ENCODE measurements at regions not wholly inside any gene's neighbourhood (a gene's known extent, or its start where the extent isn't known, plus 50 kb on each side); places are given as distances from the start of the nearest gene placed in this dataset.
"Not testable (repeated sequence)": the region's sequence is repeated elsewhere in the genome, so short reads cannot be mapped to it uniquely, and the experiment has no call there.

DNA sequence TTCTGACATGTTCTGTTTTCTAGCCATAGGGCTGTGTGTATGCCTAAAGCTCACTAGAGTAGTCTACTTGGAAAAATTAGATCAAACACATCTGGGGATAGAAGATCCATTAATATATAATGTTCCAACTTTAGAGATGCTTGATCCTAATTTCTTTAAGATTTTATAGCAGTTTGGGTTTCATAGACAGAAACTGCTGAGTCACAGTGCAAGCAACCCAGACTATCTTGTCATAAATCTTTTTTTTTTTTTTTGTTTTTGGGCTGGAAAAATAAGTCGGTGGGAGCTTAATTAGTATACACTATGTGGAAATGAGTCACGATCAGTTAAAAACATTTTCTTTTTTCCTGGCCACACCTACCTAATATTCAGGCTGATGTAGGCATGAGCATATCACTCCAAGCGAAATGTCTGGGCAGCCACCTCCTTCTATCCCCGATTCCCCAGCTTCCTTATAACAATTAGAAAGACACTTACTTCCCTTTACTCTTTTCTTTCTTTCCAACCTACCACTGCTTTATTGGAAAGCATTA lies 58.2 kb upstream of the CASK start:
- TF ChIP-seq CTCF (IDR thresholded peaks at IDR 0.05; ENCODE audit: partially characterized antibody, unreplicated experiment) = no peak
- no peaks in the 10 kb centered on the region for H3K9me3 Mint-ChIP-seq (ENCODE audit: unreplicated experiment)
- no peak overlapping the region for H3K27ac Mint-ChIP-seq (ENCODE audit: unreplicated experiment)
- no peaks in the 10 kb centered on the region for H3K27me3 Mint-ChIP-seq (ENCODE audit: unreplicated experiment)
- DNase-seq = no peak
- no peaks in the 10 kb centered on the region for H3K4me1 Mint-ChIP-seq (ENCODE audit: low read depth, unreplicated experiment)
- H3K4me3 Mint-ChIP-seq (ENCODE audit: unreplicated experiment) = no peak overlapping the region
- no peaks in the 10 kb centered on the region for H3K36me3 Mint-ChIP-seq (ENCODE audit: unreplicated experiment)

- H3K27me3 Mint-ChIP-seq (ENCODE audit: unreplicated experiment); H3K4me3 Mint-ChIP-seq (ENCODE audit: unreplicated experiment); DNase-seq; H3K36me3 Mint-ChIP-seq (ENCODE audit: unreplicated experiment); H3K4me1 Mint-ChIP-seq (ENCODE audit: low read depth, unreplicated experiment); H3K27ac Mint-ChIP-seq (ENCODE audit: unreplicated experiment); H3K9me3 Mint-ChIP-seq (ENCODE audit: unreplicated experiment): not testable (repeated sequence)
Measured at GRCh38 chrX:41974677-41975076, 51.3 kb upstream of the CASK start.

- no peak for TF ChIP-seq CTCF (IDR thresholded peaks at IDR 0.05; ENCODE audit: partially characterized antibody, unreplicated experiment)
- no peaks in the 10 kb centered on the region for H3K9me3 Mint-ChIP-seq (ENCODE audit: unreplicated experiment)
- no peak overlapping the region for H3K27ac Mint-ChIP-seq (ENCODE audit: unreplicated experiment)
- no peak overlapping the region for H3K4me3 Mint-ChIP-seq (ENCODE audit: unreplicated experiment)
- H3K36me3 Mint-ChIP-seq (ENCODE audit: unreplicated experiment) = no peaks in the 10 kb centered on the region
- H3K27me3 Mint-ChIP-seq (ENCODE audit: unreplicated experiment) = no peaks in the 10 kb centered on the region
- no peaks in the 10 kb centered on the region for H3K4me1 Mint-ChIP-seq (ENCODE audit: low read depth, unreplicated experiment)
- DNase-seq = no peak
Measured at GRCh38 chrX:41973208-41973607, 49.9 kb upstream of the CASK start.
